GM12878 (cell line): ENCODE measurements at regions not wholly inside any gene's neighbourhood (a gene's known extent, or its start where the extent isn't known, plus 50 kb on each side); places are given as distances from the start of the nearest gene placed in this dataset.

Source experiments
- ASH2L ChIP-seq: fragments of 300-600, 200-600 bp; sonication (generic); IDR thresholded peaks from 2 replicates; pipeline ENCODE4 v1.6.1; 2017; ENCODE audit warnings: low read depth, mild to moderate bottlenecking, borderline replicate concordance
- ATF2 ChIP-seq: IDR thresholded peaks from 2 replicates; pipeline ENCODE4 v1.6.1; 2012; ENCODE audit warnings: low read length, inconsistent platforms
- ATF7 ChIP-seq: fragments of 450-650 bp; IDR thresholded peaks from 2 replicates; pipeline ENCODE4 v1.6.1; 2016; ENCODE audit warnings: low read depth, mild to moderate bottlenecking
- BCLAF1 ChIP-seq: fragments of 450-650 bp; IDR thresholded peaks from 2 replicates; pipeline ENCODE4 v1.6.1; 2017; ENCODE audit warnings: antibody characterized with exemption, mild to moderate bottlenecking, moderate library complexity
- CTCF ChIP-seq, 3 experiments: IDR thresholded peaks in 2 of 3; conservative IDR thresholded peaks in 1 of 3; 2 replicates each; pipeline ENCODE4 v1.5.1; 2011; ENCODE audit warnings: low read depth in 3 of 3, low read length in 3 of 3, mild to moderate bottlenecking in 3 of 3, control low read depth in 2 of 3, moderate library complexity in 2 of 3, inconsistent platforms in 1 of 3, mixed read lengths in 1 of 3; ENCODE audit not compliant: control insufficient read depth in 2 of 3, insufficient read depth in 1 of 3; ENCODE audit errors: extremely low read depth in 1 of 3
- MYB ChIP-seq: fragments of 150-350 bp; IDR thresholded peaks from 2 replicates; pipeline ENCODE4 v1.6.1; 2014; ENCODE audit warnings: mild to moderate bottlenecking, low read depth, low read length, borderline replicate concordance
- NFXL1 ChIP-seq: fragments of 450-650 bp; IDR thresholded peaks from 2 replicates; pipeline ENCODE4 v1.6.1; 2017; ENCODE audit warnings: antibody characterized with exemption, mild to moderate bottlenecking, borderline replicate concordance
- NKRF ChIP-seq: fragments of 450-650 bp; conservative IDR thresholded peaks from 2 replicates; pipeline ENCODE4 v1.6.1; 2017; ENCODE audit warnings: mild to moderate bottlenecking, moderate library complexity
- PBX3 ChIP-seq: IDR thresholded peaks from 2 replicates; pipeline ENCODE4 v1.6.1; 2011; ENCODE audit warnings: mild to moderate bottlenecking, low read depth, low read length, moderate library complexity; ENCODE audit not compliant: insufficient replicate concordance
- PML ChIP-seq: IDR thresholded peaks from 2 replicates; pipeline ENCODE4 v1.6.1; 2012; ENCODE audit warnings: low read length, inconsistent platforms
- POLR2A ChIP-seq: IDR thresholded peaks from 2 replicates; pipeline ENCODE4 v1.6.1; 2011; ENCODE audit warnings: low read depth, mild to moderate bottlenecking, low read length
- POLR2AphosphoS5 ChIP-seq: IDR thresholded peaks from 2 replicates; pipeline ENCODE4 v1.6.1; 2011; ENCODE audit warnings: mild to moderate bottlenecking, low read length, inconsistent platforms
- STAT1 ChIP-seq: fragments of 450-650 bp; conservative IDR thresholded peaks from 2 replicates; pipeline ENCODE4 v1.6.1; 2014; ENCODE audit warnings: antibody characterized with exemption, mild to moderate bottlenecking
- ZZZ3 ChIP-seq: IDR thresholded peaks from 2 replicates; pipeline ENCODE4 v1.6.1; 2011; ENCODE audit warnings: low read depth; ENCODE audit not compliant: control insufficient read depth, insufficient read length

GRCh38 chr4:187204389-187204918 lies 480.8 kb upstream of the FAT1 start:
- no peak for TF ChIP-seq POLR2A
- no peak for TF ChIP-seq POLR2AphosphoS5
- TF ChIP-seq CTCF (IDR thresholded peaks at IDR 0.05 in 2 of 3, conservative IDR thresholded peaks at IDR 0.05 in 1 of 3; ENCODE audit: control insufficient read depth in 2 of 3, extremely low read depth in 1 of 3, insufficient read depth in 1 of 3, low read depth in 3 of 3, low read length in 3 of 3): no peak
- TF ChIP-seq ATF2: no peak
- no peak for TF ChIP-seq NFXL1
- no peak for TF ChIP-seq ATF7
- no peak for TF ChIP-seq NKRF
- no peak for TF ChIP-seq BCLAF1
- no peak for TF ChIP-seq ZZZ3
- TF ChIP-seq ASH2L: no peak
- TF ChIP-seq MYB: no peak
- no peak for TF ChIP-seq STAT1
- TF ChIP-seq PML: no peak
- no peak for TF ChIP-seq PBX3
